ENCODE measurements at regions not wholly inside any gene's neighbourhood (a gene's known extent, or its start where the extent isn't known, plus 50 kb on each side); places are given as distances from the start of the nearest gene placed in this dataset.

GRCh38 chr3:145963111-145963510 is 197.9 kb downstream of the PLOD2 start:
- DNase-seq (ENCODE audit: extremely low read depth in 1 of 11, low read depth in 9 of 11, low spot score in 4 of 11) = no peak

- DNase-seq (ENCODE audit: extremely low read depth in 1 of 11, low read depth in 9 of 11, low spot score in 4 of 11) = no peak
Measured at GRCh38 chr3:145967043-145967442, 193.9 kb downstream of the PLOD2 start.

- peak in 2 of 11 donors; percentile 0 to 4 for DNase-seq (ENCODE audit: extremely low read depth in 1 of 11, low read depth in 9 of 11, low spot score in 4 of 11)
Measured at GRCh38 chr3:145971186-145971585, 189.8 kb downstream of the PLOD2 start.

- DNase-seq (ENCODE audit: extremely low read depth in 1 of 11, low read depth in 9 of 11, low spot score in 4 of 11) = no peak
Measured at GRCh38 chr3:145972851-145973250, 188.1 kb downstream of the PLOD2 start.

- no peak for DNase-seq (ENCODE audit: extremely low read depth in 1 of 11, low read depth in 9 of 11, low spot score in 4 of 11)
Measured at GRCh38 chr3:145981056-145981455, 179.9 kb downstream of the PLOD2 start.

GRCh38 chr3:145983101-145983500 is 177.9 kb downstream of the PLOD2 start:
- no peak for DNase-seq (ENCODE audit: extremely low read depth in 1 of 11, low read depth in 9 of 11, low spot score in 4 of 11)

All from renal cortex interstitium (tissue), 11 donors.